ENCODE measurements at regions not wholly inside any gene's neighbourhood (a gene's known extent, or its start where the extent isn't known, plus 50 kb on each side); places are given as distances from the start of the nearest gene placed in this dataset.

DNA sequence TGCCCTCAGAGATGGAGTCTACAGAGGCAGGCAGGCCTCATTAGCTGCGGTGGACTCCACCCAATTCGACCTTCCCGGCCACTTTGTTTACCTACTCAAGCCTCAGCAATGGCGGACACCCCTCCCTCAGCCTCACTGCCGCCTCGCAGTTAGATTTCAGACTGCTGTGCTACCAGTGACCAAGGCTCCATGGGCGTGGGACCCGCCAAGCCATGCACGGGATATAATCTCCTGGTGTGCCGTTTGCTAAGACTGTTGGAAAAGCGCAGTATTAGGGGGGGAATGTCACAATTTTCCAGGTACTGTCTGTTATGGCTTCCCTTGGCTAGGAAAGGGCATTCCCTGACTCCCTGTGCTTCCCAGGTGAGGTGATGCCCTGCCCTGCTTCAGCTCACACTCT is 252.3 kb downstream of the ARL4A start:
- ATAC-seq, result no peak
- TF ChIP-seq ZNF70 (CRISPR knock-in tag; IDR thresholded peaks at IDR 0.05) (no peak), ZC3H10 (CRISPR knock-in tag; IDR thresholded peaks at IDR 0.05) (no peak), TOX (CRISPR knock-in tag; IDR thresholded peaks at IDR 0.05; ENCODE audit: borderline replicate concordance) (no peak), RARB (CRISPR knock-in tag; IDR thresholded peaks at IDR 0.05) (no peak), ZNF8 (CRISPR knock-in tag; IDR thresholded peaks at IDR 0.05) (no peak), ARNTL (CRISPR knock-in tag; IDR thresholded peaks at IDR 0.05; ENCODE audit: borderline replicate concordance, low read depth) (no peak), TCF4 (CRISPR knock-in tag; IDR thresholded peaks at IDR 0.05; ENCODE audit: borderline replicate concordance) (no peak)

DNA sequence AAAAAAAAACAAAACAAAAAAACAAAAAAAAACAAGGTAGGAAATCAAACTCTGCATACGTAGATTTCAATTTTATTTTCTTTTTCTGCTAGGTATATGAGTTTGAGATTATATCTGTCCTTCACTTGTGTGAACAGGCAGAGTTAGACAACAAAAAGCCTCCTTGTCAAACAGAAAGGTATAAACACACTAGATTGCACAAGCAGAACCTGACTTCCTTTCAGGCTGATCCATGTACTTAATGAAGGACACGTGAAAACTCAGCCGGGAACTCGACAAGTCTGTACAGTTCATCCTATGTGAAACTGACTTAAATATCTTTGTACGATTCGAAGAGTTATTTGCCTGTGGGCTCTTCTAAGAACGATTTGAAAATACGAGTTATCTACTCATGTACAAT is 254.1 kb downstream of the ARL4A start:
- TF ChIP-seq CSRNP3 (CRISPR knock-in tag; IDR thresholded peaks at IDR 0.05) (no peak), ZC3H10 (CRISPR knock-in tag; IDR thresholded peaks at IDR 0.05) (no peak), GLIS3 (CRISPR knock-in tag; IDR thresholded peaks at IDR 0.05) (no peak), PPARA (CRISPR knock-in tag; IDR thresholded peaks at IDR 0.05; ENCODE audit: borderline replicate concordance) (no peak), RARB (CRISPR knock-in tag; IDR thresholded peaks at IDR 0.05) (no peak), TCF4 (CRISPR knock-in tag; IDR thresholded peaks at IDR 0.05; ENCODE audit: borderline replicate concordance) (no peak)
- ATAC-seq, result no peak

DNA sequence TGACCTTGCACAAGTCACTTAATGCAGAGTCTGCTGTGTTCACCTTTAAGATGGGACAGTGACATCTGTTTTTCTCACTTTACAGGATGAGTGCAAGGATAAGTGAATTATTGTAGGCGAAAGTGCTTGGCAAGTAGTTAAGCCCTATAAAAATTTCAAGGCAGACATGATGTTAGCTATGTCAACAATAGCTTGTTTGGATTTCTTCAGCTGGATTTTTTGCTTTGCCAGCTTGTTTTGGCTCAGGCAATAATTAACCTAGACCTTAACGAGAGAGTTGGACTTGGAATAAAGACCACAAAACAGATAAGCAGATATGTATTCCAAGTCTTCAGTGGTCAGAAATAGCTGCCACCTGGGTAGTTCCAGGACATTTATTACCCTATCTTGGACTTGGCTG is 255.2 kb downstream of the ARL4A start:
- ATAC-seq, result no peak
- TF ChIP-seq, protein P1, sequence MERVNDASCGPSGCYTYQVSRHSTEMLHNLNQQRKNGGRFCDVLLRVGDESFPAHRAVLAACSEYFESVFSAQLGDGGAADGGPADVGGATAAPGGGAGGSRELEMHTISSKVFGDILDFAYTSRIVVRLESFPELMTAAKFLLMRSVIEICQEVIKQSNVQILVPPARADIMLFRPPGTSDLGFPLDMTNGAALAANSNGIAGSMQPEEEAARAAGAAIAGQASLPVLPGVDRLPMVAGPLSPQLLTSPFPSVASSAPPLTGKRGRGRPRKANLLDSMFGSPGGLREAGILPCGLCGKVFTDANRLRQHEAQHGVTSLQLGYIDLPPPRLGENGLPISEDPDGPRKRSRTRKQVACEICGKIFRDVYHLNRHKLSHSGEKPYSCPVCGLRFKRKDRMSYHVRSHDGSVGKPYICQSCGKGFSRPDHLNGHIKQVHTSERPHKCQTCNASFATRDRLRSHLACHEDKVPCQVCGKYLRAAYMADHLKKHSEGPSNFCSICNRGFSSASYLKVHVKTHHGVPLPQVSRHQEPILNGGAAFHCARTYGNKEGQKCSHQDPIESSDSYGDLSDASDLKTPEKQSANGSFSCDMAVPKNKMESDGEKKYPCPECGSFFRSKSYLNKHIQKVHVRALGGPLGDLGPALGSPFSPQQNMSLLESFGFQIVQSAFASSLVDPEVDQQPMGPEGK (CRISPR knock-in tag; IDR thresholded peaks at IDR 0.05; ENCODE audit: borderline replicate concordance), result no peak
- TF ChIP-seq ZFP3 (CRISPR knock-in tag; IDR thresholded peaks at IDR 0.05), result no peak

DNA sequence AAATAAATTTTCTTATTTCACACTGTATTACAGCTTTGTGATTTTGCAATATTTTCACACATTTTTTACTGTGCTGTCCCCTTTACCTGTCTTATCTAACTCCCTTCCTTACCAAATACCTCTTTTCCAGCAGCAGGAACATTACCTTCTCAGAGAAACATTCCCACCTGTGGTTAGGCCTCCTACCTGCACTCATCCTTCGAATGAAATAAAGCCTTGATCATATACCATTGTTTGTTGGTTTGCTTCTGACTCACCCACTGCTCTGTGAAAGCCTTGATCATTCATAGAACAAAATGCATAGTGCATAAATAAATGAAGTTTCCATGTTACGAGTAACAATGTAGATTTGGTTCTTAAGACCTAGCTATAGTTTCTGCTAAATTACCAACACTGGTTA is 256.3 kb downstream of the ARL4A start:
- ATAC-seq, result no peak
- no peak for TF ChIP-seq TOX (CRISPR knock-in tag; IDR thresholded peaks at IDR 0.05; ENCODE audit: borderline replicate concordance)
- TF ChIP-seq ISL1 (CRISPR knock-in tag; IDR thresholded peaks at IDR 0.05), result no peak
- TF ChIP-seq, protein P1 (CRISPR knock-in tag; IDR thresholded peaks at IDR 0.05; ENCODE audit: borderline replicate concordance), result no peak
- no peak for TF ChIP-seq PPARA (CRISPR knock-in tag; IDR thresholded peaks at IDR 0.05; ENCODE audit: borderline replicate concordance)
- TF ChIP-seq ZC3H10 (CRISPR knock-in tag; IDR thresholded peaks at IDR 0.05), result no peak
- no peak for TF ChIP-seq ZFP3 (CRISPR knock-in tag; IDR thresholded peaks at IDR 0.05)
- TF ChIP-seq CSRNP3 (CRISPR knock-in tag; IDR thresholded peaks at IDR 0.05), result no peak
- no peak for TF ChIP-seq ZNF70 (CRISPR knock-in tag; IDR thresholded peaks at IDR 0.05)
- no peak for TF ChIP-seq CREB5 (CRISPR knock-in tag; IDR thresholded peaks at IDR 0.05; ENCODE audit: low read depth)
- no peak for TF ChIP-seq ZNF8 (CRISPR knock-in tag; IDR thresholded peaks at IDR 0.05)
- no peak for TF ChIP-seq SNAI2 (CRISPR knock-in tag; IDR thresholded peaks at IDR 0.05)
- TF ChIP-seq ESRRG (CRISPR knock-in tag; IDR thresholded peaks at IDR 0.05), result no peak
- TF ChIP-seq RARB (CRISPR knock-in tag; IDR thresholded peaks at IDR 0.05), result no peak
- no peak for TF ChIP-seq OSR1 (CRISPR knock-in tag; IDR thresholded peaks at IDR 0.05)
- TF ChIP-seq, protein P2, sequence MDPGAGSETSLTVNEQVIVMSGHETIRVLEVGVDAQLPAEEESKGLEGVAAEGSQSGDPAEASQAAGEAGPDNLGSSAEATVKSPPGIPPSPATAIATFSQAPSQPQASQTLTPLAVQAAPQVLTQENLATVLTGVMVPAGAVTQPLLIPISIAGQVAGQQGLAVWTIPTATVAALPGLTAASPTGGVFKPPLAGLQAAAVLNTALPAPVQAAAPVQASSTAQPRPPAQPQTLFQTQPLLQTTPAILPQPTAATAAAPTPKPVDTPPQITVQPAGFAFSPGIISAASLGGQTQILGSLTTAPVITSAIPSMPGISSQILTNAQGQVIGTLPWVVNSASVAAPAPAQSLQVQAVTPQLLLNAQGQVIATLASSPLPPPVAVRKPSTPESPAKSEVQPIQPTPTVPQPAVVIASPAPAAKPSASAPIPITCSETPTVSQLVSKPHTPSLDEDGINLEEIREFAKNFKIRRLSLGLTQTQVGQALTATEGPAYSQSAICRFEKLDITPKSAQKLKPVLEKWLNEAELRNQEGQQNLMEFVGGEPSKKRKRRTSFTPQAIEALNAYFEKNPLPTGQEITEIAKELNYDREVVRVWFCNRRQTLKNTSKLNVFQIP (CRISPR knock-in tag; IDR thresholded peaks at IDR 0.05; ENCODE audit: borderline replicate concordance, low read depth), result no peak

Measured in SK-N-SH treated with all-trans-retinoic acid at 6 μM for 48 hours (cell line).